GM10266 (cell line): ENCODE measurements at regions not wholly inside any gene's neighbourhood (a gene's known extent, or its start where the extent isn't known, plus 50 kb on each side); places are given as distances from the start of the nearest gene placed in this dataset.
"Not testable (repeated sequence)": the region's sequence is repeated elsewhere in the genome, so short reads cannot be mapped to it uniquely, and the experiment has no call there.

Source experiments
- DNase-seq: peaks from one replicate; pipeline ENCODE4 v3.0.0; 2012; ENCODE audit errors: extremely low spot score
- CTCF ChIP-seq: IDR thresholded peaks from 2 replicates; pipeline ENCODE4 v1.5.1; 2012; ENCODE audit warnings: mild to moderate bottlenecking, low read depth; ENCODE audit not compliant: control insufficient read depth, insufficient read depth; ENCODE audit errors: missing control alignments

DNA sequence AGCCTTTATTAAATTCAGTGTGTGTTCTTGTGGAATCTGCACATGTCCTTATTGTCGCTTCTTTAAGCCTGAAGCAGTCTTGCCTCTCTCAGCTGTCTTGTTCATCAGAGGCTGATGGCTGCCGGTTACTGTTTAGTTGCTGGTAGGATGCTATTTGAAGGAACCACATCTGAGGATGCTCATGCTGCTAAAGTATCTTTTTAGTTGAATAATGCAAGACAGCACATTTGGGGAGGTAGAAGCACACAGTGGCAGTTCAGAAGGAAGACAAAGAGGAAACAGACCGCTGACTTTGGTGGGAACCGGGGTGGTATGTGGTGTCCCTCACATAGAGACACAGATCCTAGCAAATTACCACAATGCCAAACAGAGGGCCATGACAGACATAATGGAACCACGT, 144.2 kb upstream of the HDDC2 start:
- no peak for DNase-seq

GRCh38 chr6:125451750-125452149, 150.0 kb upstream of the HDDC2 start:
- DNase-seq: no peak
- no peak for TF ChIP-seq CTCF

More for the DNA sequence above, 144.2 kb upstream of the HDDC2 start:
- TF ChIP-seq CTCF: no peak

DNA sequence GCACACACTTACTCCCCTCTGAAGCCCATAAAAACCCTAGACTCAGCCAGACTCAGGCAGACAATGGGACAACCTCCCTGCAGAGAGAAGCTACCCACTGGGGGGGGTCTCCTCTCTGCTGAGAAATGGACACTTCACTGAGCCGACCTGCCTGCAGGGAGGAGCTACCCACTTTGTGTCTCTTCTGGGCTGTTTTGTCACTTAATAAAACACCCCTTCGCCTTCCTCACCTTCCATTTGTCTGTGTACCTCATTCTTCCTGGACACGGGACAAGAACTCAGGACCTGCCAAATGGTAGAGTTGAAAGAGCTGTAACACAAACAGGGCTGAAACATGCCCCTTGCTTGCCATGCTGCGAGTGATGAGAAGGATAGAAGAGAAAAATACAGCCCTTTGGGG, 151.7 kb upstream of the HDDC2 start:
- DNase-seq: no peak
- no peak for TF ChIP-seq CTCF

DNA sequence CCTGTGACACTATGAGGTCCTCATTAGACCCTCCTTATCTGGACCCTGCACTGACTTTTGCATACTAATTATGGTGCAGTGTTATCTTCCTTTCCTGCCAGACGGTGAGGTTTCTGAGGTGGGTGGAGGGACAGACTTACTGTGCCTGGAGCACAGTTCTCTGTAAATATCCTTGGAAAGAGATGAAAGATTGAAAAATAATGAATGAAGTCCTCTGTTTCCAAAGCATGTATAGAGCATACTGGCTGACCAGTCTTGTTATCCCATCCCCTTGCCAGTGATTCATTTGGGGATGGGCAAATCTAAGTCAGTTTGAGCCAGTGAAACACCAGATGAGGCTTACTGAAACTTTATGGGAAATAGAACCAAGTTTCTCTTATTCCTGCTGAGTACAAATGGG, 152.6 kb upstream of the HDDC2 start:
- no peak for TF ChIP-seq CTCF
- no peak for DNase-seq

DNA sequence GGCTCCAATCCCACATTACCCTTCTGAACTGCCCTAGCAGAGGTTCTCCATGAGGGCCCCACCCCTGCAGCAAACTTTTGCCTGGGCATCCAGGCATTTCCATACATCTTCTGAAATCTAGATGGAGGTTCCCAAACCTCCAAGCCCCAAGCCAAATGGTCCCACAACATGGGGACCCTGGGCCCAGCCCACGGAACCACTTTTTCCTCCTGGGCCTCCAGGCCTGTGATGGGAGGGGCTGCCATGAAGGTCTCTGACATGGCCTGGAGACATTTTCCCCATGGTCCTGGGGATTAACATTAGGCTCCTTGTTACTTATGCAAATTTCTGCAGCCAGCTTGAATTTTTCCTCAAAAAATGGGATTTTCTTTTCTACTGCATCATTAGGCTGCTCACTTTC, 156.7 kb upstream of the HDDC2 start:
- DNase-seq: not testable (repeated sequence)

DNA sequence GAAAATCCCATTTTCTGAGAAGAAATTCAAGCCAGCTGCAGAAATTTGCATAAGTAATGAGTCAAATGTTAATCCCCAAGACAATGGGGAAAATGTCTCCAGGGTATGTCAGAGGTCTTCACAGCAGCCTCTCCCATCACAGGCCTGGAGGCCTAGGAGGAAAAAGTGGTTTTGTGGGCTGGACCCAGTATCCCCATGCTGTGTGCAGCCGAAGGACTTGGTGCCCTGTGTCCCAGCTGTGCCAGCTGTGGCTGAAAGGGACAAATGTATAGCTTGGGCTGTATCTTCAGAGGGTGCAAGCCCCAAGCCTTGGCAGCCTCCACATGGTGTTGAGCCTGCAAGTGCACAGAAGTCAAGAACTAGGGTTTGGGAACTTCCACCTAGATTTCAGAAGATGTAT, 163.6 kb upstream of the HDDC2 start:
- DNase-seq: not testable (repeated sequence)

- TF ChIP-seq CTCF: no peak
- no peak for DNase-seq
Measured at GRCh38 chr6:125469915-125470314, 168.1 kb upstream of the HDDC2 start.

- no peak for TF ChIP-seq CTCF
Measured at GRCh38 chr6:125471667-125472066, 169.9 kb upstream of the HDDC2 start.

More at GRCh38 chr6:125471667-125472066, 169.9 kb upstream of the HDDC2 start:
- DNase-seq: no peak
